CD8-positive, alpha-beta memory T cell (primary cell): ENCODE measurements at regions not wholly inside any gene's neighbourhood (a gene's known extent, or its start where the extent isn't known, plus 50 kb on each side); places are given as distances from the start of the nearest gene placed in this dataset.

Experiments used
- CTCF ChIA-PET: fragments of 350-600 bp; sonication (Branson Sonifier 250); formaldehyde crosslinking; loops from one replicate; lab custom pipeline; 2021; ENCODE audit warnings: antibody characterized with exemption; lab: Charles Lee
- POLR2A ChIA-PET: fragments of 350-600 bp; sonication (Branson Sonifier 250); formaldehyde crosslinking; loops from one replicate; lab custom pipeline; 2021; ENCODE audit warnings: antibody characterized with exemption; lab: Charles Lee
- DNase-seq, 5 donors: peaks; one replicate each; pipeline versions ENCODE4 v3.0.0 to v3.0.0-alpha.2; 2020 to 2022; ENCODE audit warnings: mixed read lengths in 1 of 5
- H3K27ac ChIP-seq: one replicate; pipeline ENCODE4 v1.7.0; 2013; ENCODE audit warnings: low read depth, mild to moderate bottlenecking, low read length, moderate library complexity
- H3K27me3 ChIP-seq: 2 replicates; pipeline ENCODE4 v1.7.0; 2013; ENCODE audit warnings: low read length, mild to moderate bottlenecking; ENCODE audit not compliant: insufficient read depth, poor library complexity, severe bottlenecking
- H3K36me3 ChIP-seq: 2 replicates; pipeline ENCODE4 v1.7.0; 2013; ENCODE audit warnings: mild to moderate bottlenecking, low read length, moderate library complexity; ENCODE audit not compliant: insufficient read depth
- H3K4me1 ChIP-seq: 2 replicates; pipeline ENCODE4 v1.7.0; 2013; ENCODE audit warnings: mild to moderate bottlenecking, low read length, moderate library complexity; ENCODE audit not compliant: insufficient read depth
- H3K4me3 ChIP-seq: 2 replicates; pipeline ENCODE4 v1.7.0; 2013; ENCODE audit warnings: mild to moderate bottlenecking, low read length
- H3K9me3 ChIP-seq: 2 replicates; pipeline ENCODE4 v1.7.0; 2013; ENCODE audit warnings: mild to moderate bottlenecking, low read length
- H3K27ac Mint-ChIP-seq, 8 donors: one replicate each; pipeline ENCODE4 v1.8.0; 2020 to 2021; ENCODE audit warnings: mixed read lengths in 8 of 8, mild to moderate bottlenecking in 6 of 8, inconsistent platforms in 3 of 8, moderate library complexity in 3 of 8
- H3K27me3 Mint-ChIP-seq, 2 donors: one replicate each; pipeline ENCODE4 v1.8.0; 2020 to 2021; ENCODE audit warnings: mixed read lengths in 2 of 2, mild to moderate bottlenecking in 1 of 2, moderate library complexity in 1 of 2
- H3K36me3 Mint-ChIP-seq, 3 donors: one replicate each; pipeline ENCODE4 v1.8.0; 2020 to 2021; ENCODE audit warnings: mixed read lengths in 3 of 3, inconsistent platforms in 1 of 3, mild to moderate bottlenecking in 1 of 3
- H3K4me1 Mint-ChIP-seq, 3 donors: one replicate each; pipeline ENCODE4 v1.8.0; 2020 to 2021; ENCODE audit warnings: mixed read lengths in 3 of 3, inconsistent platforms in 1 of 3, mild to moderate bottlenecking in 1 of 3
- H3K4me3 Mint-ChIP-seq, 7 donors: one replicate each; pipeline ENCODE4 v1.8.0; 2020 to 2021; ENCODE audit warnings: mixed read lengths in 7 of 7, mild to moderate bottlenecking in 6 of 7, moderate library complexity in 4 of 7, inconsistent platforms in 2 of 7
- H3K9me3 Mint-ChIP-seq, 5 donors: one replicate each; pipeline ENCODE4 v1.8.0; 2020 to 2022; ENCODE audit warnings: mixed read lengths in 5 of 5, mild to moderate bottlenecking in 3 of 5, moderate library complexity in 2 of 5, inconsistent platforms in 1 of 5

GRCh38 chr12:87930033-87930432, 99.2 kb downstream of the C12orf50 start:
- Mint-ChIP-seq H3K27ac (no peak overlapping the region), H3K9me3 (no peaks in the 10 kb centered on the region), H3K4me3 (no peak overlapping the region), H3K36me3 (no peaks in the 10 kb centered on the region), H3K27me3 (peaks cover 0 to 1% of the 10 kb centered on the region in 2 donors), H3K4me1 (no peaks in the 10 kb centered on the region)
- Histone ChIP-seq H3K27ac (no peak overlapping the region), H3K9me3 (no peaks in the 10 kb centered on the region), H3K4me1 (no peaks in the 10 kb centered on the region), H3K4me3 (no peak overlapping the region), H3K36me3 (no peaks in the 10 kb centered on the region), H3K27me3 (no peaks in the 10 kb centered on the region)
- no peak for DNase-seq
- ChIA-PET POLR2A (no interaction called here), CTCF (no interaction called here)

GRCh38 chr12:87929346-87929745, 99.9 kb downstream of the C12orf50 start:
- Mint-ChIP-seq H3K36me3 (no peaks in the 10 kb centered on the region), H3K4me1 (no peaks in the 10 kb centered on the region), H3K27me3 (peaks cover 0 to 1% of the 10 kb centered on the region in 2 donors), H3K9me3 (no peaks in the 10 kb centered on the region), H3K4me3 (no peak overlapping the region), H3K27ac (no peak overlapping the region)
- POLR2A ChIA-PET: no interaction called here
- Histone ChIP-seq H3K36me3 (no peaks in the 10 kb centered on the region), H3K4me1 (no peaks in the 10 kb centered on the region), H3K9me3 (no peaks in the 10 kb centered on the region), H3K27ac (no peak overlapping the region), H3K27me3 (no peaks in the 10 kb centered on the region), H3K4me3 (no peak overlapping the region)
- CTCF ChIA-PET: no interaction called here
- DNase-seq: no peak

GRCh38 chr12:87928031-87928430, 101.2 kb downstream of the C12orf50 start:
- H3K4me1 Mint-ChIP-seq: no peaks in the 10 kb centered on the region
- Histone ChIP-seq H3K27ac (no peak overlapping the region), H3K9me3 (no peaks in the 10 kb centered on the region), H3K36me3 (no peaks in the 10 kb centered on the region), H3K27me3 (no peaks in the 10 kb centered on the region), H3K4me3 (no peak overlapping the region), H3K4me1 (no peaks in the 10 kb centered on the region)
- H3K36me3 Mint-ChIP-seq: no peaks in the 10 kb centered on the region
- POLR2A ChIA-PET: no interaction called here
- H3K9me3 Mint-ChIP-seq: no peaks in the 10 kb centered on the region
- H3K27me3 Mint-ChIP-seq: no peaks in the 10 kb centered on the region
- H3K4me3 Mint-ChIP-seq: no peak overlapping the region
- DNase-seq: no peak
- H3K27ac Mint-ChIP-seq: no peak overlapping the region
- CTCF ChIA-PET: no interaction called here

GRCh38 chr12:87925021-87925420, 104.2 kb downstream of the C12orf50 start:
- Histone ChIP-seq H3K9me3 (no peaks in the 10 kb centered on the region), H3K27me3 (no peaks in the 10 kb centered on the region), H3K4me3 (no peak overlapping the region), H3K36me3 (no peaks in the 10 kb centered on the region), H3K4me1 (no peaks in the 10 kb centered on the region), H3K27ac (no peak overlapping the region)
- Mint-ChIP-seq H3K27me3 (no peaks in the 10 kb centered on the region), H3K36me3 (no peaks in the 10 kb centered on the region), H3K27ac (no peak overlapping the region), H3K4me1 (no peaks in the 10 kb centered on the region), H3K9me3 (no peaks in the 10 kb centered on the region), H3K4me3 (no peak overlapping the region)
- ChIA-PET POLR2A (no interaction called here), CTCF (no interaction called here)
- DNase-seq: no peak

- no peak overlapping the region for H3K4me3 ChIP-seq
- DNase-seq: no peak
- POLR2A ChIA-PET: no interaction called here
- no peaks in the 10 kb centered on the region for H3K9me3 Mint-ChIP-seq
- no peak overlapping the region for H3K27ac Mint-ChIP-seq
- H3K4me1 Mint-ChIP-seq: no peaks in the 10 kb centered on the region
- H3K27ac ChIP-seq: no peak overlapping the region
- H3K36me3 ChIP-seq: no peaks in the 10 kb centered on the region
- no peaks in the 10 kb centered on the region for H3K4me1 ChIP-seq
- H3K9me3 ChIP-seq: no peaks in the 10 kb centered on the region
- no peaks in the 10 kb centered on the region for H3K36me3 Mint-ChIP-seq
- H3K27me3 Mint-ChIP-seq: no peaks in the 10 kb centered on the region
- CTCF ChIA-PET: no interaction called here
- H3K27me3 ChIP-seq: no peaks in the 10 kb centered on the region
- H3K4me3 Mint-ChIP-seq: no peak overlapping the region
Measured at GRCh38 chr12:87924149-87924548, 105.1 kb downstream of the C12orf50 start.

- H3K27ac ChIP-seq: no peak overlapping the region
- H3K27ac Mint-ChIP-seq: no peak overlapping the region
- H3K27me3 ChIP-seq: no peaks in the 10 kb centered on the region
- H3K4me1 Mint-ChIP-seq: no peaks in the 10 kb centered on the region
- H3K27me3 Mint-ChIP-seq: no peaks in the 10 kb centered on the region
- H3K36me3 Mint-ChIP-seq: no peaks in the 10 kb centered on the region
- H3K4me3 Mint-ChIP-seq: no peak overlapping the region
- H3K36me3 ChIP-seq: no peaks in the 10 kb centered on the region
- H3K9me3 Mint-ChIP-seq: no peaks in the 10 kb centered on the region
- no peaks in the 10 kb centered on the region for H3K4me1 ChIP-seq
- no peaks in the 10 kb centered on the region for H3K9me3 ChIP-seq
- no peak for DNase-seq
- ChIA-PET CTCF (no interaction called here), POLR2A (no interaction called here)
- no peak overlapping the region for H3K4me3 ChIP-seq
Measured at GRCh38 chr12:87923361-87923760, 105.8 kb downstream of the C12orf50 start.

GRCh38 chr12:87922736-87923135, 106.5 kb downstream of the C12orf50 start:
- CTCF ChIA-PET: no interaction called here
- POLR2A ChIA-PET: no interaction called here
- Histone ChIP-seq H3K36me3 (no peaks in the 10 kb centered on the region), H3K27ac (no peak overlapping the region), H3K9me3 (no peaks in the 10 kb centered on the region), H3K27me3 (no peaks in the 10 kb centered on the region), H3K4me3 (no peak overlapping the region), H3K4me1 (no peaks in the 10 kb centered on the region)
- no peaks in the 10 kb centered on the region for H3K27me3 Mint-ChIP-seq
- no peaks in the 10 kb centered on the region for H3K36me3 Mint-ChIP-seq
- H3K4me1 Mint-ChIP-seq: no peaks in the 10 kb centered on the region
- no peaks in the 10 kb centered on the region for H3K9me3 Mint-ChIP-seq
- no peak overlapping the region for H3K4me3 Mint-ChIP-seq
- H3K27ac Mint-ChIP-seq: no peak overlapping the region
- DNase-seq: no peak

GRCh38 chr12:87921621-87922020, 107.6 kb downstream of the C12orf50 start:
- POLR2A ChIA-PET: no interaction called here
- H3K36me3 ChIP-seq: no peaks in the 10 kb centered on the region
- H3K27ac Mint-ChIP-seq: no peak overlapping the region

GRCh38 chr12:87920139-87920538, 109.1 kb downstream of the C12orf50 start:
- Histone ChIP-seq H3K4me3 (no peak overlapping the region), H3K27ac (no peak overlapping the region), H3K4me1 (no peaks in the 10 kb centered on the region), H3K9me3 (no peaks in the 10 kb centered on the region), H3K36me3 (no peaks in the 10 kb centered on the region), H3K27me3 (no peaks in the 10 kb centered on the region)
- DNase-seq: no peak
- no peaks in the 10 kb centered on the region for H3K27me3 Mint-ChIP-seq
- H3K4me1 Mint-ChIP-seq: no peaks in the 10 kb centered on the region
- peak overlapping the region in 1 of 8 donors; percentile 62 for H3K27ac Mint-ChIP-seq
- peaks cover 0 to 5% (median 2%) of the 10 kb centered on the region in 5 donors for H3K9me3 Mint-ChIP-seq
- ChIA-PET POLR2A (no interaction called here), CTCF (no interaction called here)
- no peak overlapping the region for H3K4me3 Mint-ChIP-seq
- no peaks in the 10 kb centered on the region for H3K36me3 Mint-ChIP-seq

More at GRCh38 chr12:87921621-87922020, 107.6 kb downstream of the C12orf50 start:
- DNase-seq: no peak
- H3K4me3 ChIP-seq: no peak overlapping the region
- no peaks in the 10 kb centered on the region for H3K9me3 ChIP-seq
- Mint-ChIP-seq H3K4me1 (no peaks in the 10 kb centered on the region), H3K9me3 (no peaks in the 10 kb centered on the region), H3K27me3 (no peaks in the 10 kb centered on the region), H3K4me3 (no peak overlapping the region), H3K36me3 (no peaks in the 10 kb centered on the region)
- CTCF ChIA-PET: no interaction called here
- no peak overlapping the region for H3K27ac ChIP-seq
- H3K27me3 ChIP-seq: no peaks in the 10 kb centered on the region
- no peaks in the 10 kb centered on the region for H3K4me1 ChIP-seq
